ENCODE measurements at regions not wholly inside any gene's neighbourhood (a gene's known extent, or its start where the extent isn't known, plus 50 kb on each side); places are given as distances from the start of the nearest gene placed in this dataset.

DNA sequence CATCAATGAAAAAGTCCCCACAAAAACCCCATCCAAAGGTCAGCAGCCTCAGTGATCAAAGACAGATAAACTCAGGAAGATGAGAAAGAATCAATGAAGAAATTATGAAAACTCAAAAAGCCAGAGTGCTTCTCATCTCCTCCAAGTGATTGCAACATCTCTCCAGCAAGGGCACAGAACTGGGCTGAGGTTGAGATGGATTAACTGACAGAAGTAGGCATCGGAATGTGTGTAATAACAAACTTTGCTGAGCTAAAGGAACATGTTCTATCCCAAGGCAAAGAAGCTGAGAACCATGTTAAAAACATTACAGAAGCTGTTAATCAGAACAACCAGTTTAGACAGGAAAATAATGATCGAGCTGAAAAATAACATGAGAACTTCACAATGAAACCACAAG is 442.8 kb upstream of the SYT4 start:
- no peaks in the 10 kb centered on the region for H3K4me1 ChIP-seq
- H3K36me3 Mint-ChIP-seq = no peaks in the 10 kb centered on the region
- no peak overlapping the region for H3K4me3 Mint-ChIP-seq
- H3F3A ChIP-seq (ENCODE audit: low read depth) = no peaks in the 10 kb centered on the region
- no peaks in the 10 kb centered on the region for H3K79me2 ChIP-seq (ENCODE audit: low read depth)
- no peak overlapping the region for H3K27ac Mint-ChIP-seq
- H3K4me2 ChIP-seq = no peak overlapping the region
- H3K27ac ChIP-seq = no peak overlapping the region
- H3K27me3 Mint-ChIP-seq (ENCODE audit: insufficient read depth, low read depth) = peaks cover 3% of the 10 kb centered on the region
- H4K20me1 ChIP-seq (ENCODE audit: low read depth) = no peaks in the 10 kb centered on the region
- H3K9me3 Mint-ChIP-seq = peaks cover 12% of the 10 kb centered on the region
- no peak for DNase-seq (ENCODE audit: low spot score)
- H3K4me3 ChIP-seq = no peak overlapping the region
- TF ChIP-seq EZH2phosphoT487 (IDR thresholded peaks at IDR 0.05) (no peak), EZH2 (IDR thresholded peaks at IDR 0.05) (no peak)
- TF ChIP-seq, protein P1, sequence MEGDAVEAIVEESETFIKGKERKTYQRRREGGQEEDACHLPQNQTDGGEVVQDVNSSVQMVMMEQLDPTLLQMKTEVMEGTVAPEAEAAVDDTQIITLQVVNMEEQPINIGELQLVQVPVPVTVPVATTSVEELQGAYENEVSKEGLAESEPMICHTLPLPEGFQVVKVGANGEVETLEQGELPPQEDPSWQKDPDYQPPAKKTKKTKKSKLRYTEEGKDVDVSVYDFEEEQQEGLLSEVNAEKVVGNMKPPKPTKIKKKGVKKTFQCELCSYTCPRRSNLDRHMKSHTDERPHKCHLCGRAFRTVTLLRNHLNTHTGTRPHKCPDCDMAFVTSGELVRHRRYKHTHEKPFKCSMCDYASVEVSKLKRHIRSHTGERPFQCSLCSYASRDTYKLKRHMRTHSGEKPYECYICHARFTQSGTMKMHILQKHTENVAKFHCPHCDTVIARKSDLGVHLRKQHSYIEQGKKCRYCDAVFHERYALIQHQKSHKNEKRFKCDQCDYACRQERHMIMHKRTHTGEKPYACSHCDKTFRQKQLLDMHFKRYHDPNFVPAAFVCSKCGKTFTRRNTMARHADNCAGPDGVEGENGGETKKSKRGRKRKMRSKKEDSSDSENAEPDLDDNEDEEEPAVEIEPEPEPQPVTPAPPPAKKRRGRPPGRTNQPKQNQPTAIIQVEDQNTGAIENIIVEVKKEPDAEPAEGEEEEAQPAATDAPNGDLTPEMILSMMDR (IDR thresholded peaks at IDR 0.05) = no peak
- H2AFZ ChIP-seq (replicated peaks) = no peak overlapping the region
- no peaks in the 10 kb centered on the region for H3K36me3 ChIP-seq
- no peaks in the 10 kb centered on the region for H3K4me1 Mint-ChIP-seq
- H3K9ac ChIP-seq = no peak overlapping the region
- no peaks in the 10 kb centered on the region for H3K9me3 ChIP-seq (ENCODE audit: low read depth)
- H3K27me3 ChIP-seq = no peaks in the 10 kb centered on the region

DNA sequence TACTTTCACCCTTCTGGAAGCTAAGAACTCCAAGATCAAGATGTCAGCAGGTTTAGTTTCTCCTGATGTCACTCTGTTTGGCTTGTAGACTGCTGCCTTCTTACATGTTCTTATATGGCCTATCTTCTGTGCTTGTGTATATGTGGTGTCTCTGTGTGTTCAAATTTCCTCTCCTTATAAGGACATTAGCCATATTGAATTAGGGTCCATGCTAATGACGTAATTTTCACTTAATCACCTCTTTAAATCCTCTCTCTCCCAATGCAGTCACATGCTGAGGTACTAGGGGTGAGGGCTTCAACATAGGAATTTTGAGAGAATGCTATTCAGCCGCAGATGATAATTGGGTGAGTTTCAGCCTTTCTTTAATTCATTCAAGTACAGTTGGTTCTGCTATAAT is 458.3 kb upstream of the SYT4 start:
- Histone ChIP-seq H2AFZ (replicated peaks) (no peak overlapping the region), H3K27me3 (no peaks in the 10 kb centered on the region), H3K36me3 (no peaks in the 10 kb centered on the region), H3K4me2 (no peak overlapping the region), H3F3A (ENCODE audit: low read depth) (no peaks in the 10 kb centered on the region), H3K4me1 (no peaks in the 10 kb centered on the region), H3K4me3 (no peak overlapping the region), H3K79me2 (ENCODE audit: low read depth) (no peaks in the 10 kb centered on the region), H3K9ac (no peak overlapping the region), H3K9me3 (ENCODE audit: low read depth) (no peaks in the 10 kb centered on the region), H3K27ac (no peak overlapping the region), H4K20me1 (ENCODE audit: low read depth) (no peaks in the 10 kb centered on the region)
- Mint-ChIP-seq H3K27ac (no peak overlapping the region), H3K4me1 (no peaks in the 10 kb centered on the region), H3K27me3 (ENCODE audit: insufficient read depth, low read depth) (no peaks in the 10 kb centered on the region), H3K36me3 (no peaks in the 10 kb centered on the region), H3K4me3 (no peak overlapping the region), H3K9me3 (no peaks in the 10 kb centered on the region)
- no peak for DNase-seq (ENCODE audit: low spot score)
- TF ChIP-seq, protein P1 (IDR thresholded peaks at IDR 0.05) = no peak
- TF ChIP-seq EZH2 (IDR thresholded peaks at IDR 0.05) = no peak
- no peak for TF ChIP-seq EZH2phosphoT487 (IDR thresholded peaks at IDR 0.05)

GRCh38 chr18:43744960-43745745 is 467.9 kb upstream of the SYT4 start:
- H3K4me3 ChIP-seq = no peak overlapping the region
- Mint-ChIP-seq H3K27me3 (ENCODE audit: insufficient read depth, low read depth) (no peaks in the 10 kb centered on the region), H3K36me3 (no peaks in the 10 kb centered on the region), H3K4me1 (no peaks in the 10 kb centered on the region), H3K9me3 (peaks cover 10% of the 10 kb centered on the region), H3K4me3 (no peak overlapping the region), H3K27ac (no peak overlapping the region)
- H3K27me3 ChIP-seq = no peaks in the 10 kb centered on the region
- H3K9me3 ChIP-seq (ENCODE audit: low read depth) = peaks cover 7% of the 10 kb centered on the region
- H4K20me1 ChIP-seq (ENCODE audit: low read depth) = no peaks in the 10 kb centered on the region
- no peak overlapping the region for H2AFZ ChIP-seq (replicated peaks)
- H3K36me3 ChIP-seq = no peaks in the 10 kb centered on the region
- no peak overlapping the region for H3K4me2 ChIP-seq
- H3K4me1 ChIP-seq = no peaks in the 10 kb centered on the region
- no peaks in the 10 kb centered on the region for H3K79me2 ChIP-seq (ENCODE audit: low read depth)
- TF ChIP-seq EZH2 (IDR thresholded peaks at IDR 0.05) = no peak
- no peak for TF ChIP-seq EZH2phosphoT487 (IDR thresholded peaks at IDR 0.05)
- TF ChIP-seq, protein P1 (IDR thresholded peaks at IDR 0.05) = no peak
- H3K27ac ChIP-seq = no peak overlapping the region
- no peaks in the 10 kb centered on the region for H3F3A ChIP-seq (ENCODE audit: low read depth)
- DNase-seq (ENCODE audit: low spot score) = no peak
- no peak overlapping the region for H3K9ac ChIP-seq

All from neural progenitor cell (in vitro differentiated cells).